ENCODE measurements at regions not wholly inside any gene's neighbourhood (a gene's known extent, or its start where the extent isn't known, plus 50 kb on each side); places are given as distances from the start of the nearest gene placed in this dataset.
A peak's percentile ranks its signal among the peaks of the same experiment; 100 is the strongest.

DNA sequence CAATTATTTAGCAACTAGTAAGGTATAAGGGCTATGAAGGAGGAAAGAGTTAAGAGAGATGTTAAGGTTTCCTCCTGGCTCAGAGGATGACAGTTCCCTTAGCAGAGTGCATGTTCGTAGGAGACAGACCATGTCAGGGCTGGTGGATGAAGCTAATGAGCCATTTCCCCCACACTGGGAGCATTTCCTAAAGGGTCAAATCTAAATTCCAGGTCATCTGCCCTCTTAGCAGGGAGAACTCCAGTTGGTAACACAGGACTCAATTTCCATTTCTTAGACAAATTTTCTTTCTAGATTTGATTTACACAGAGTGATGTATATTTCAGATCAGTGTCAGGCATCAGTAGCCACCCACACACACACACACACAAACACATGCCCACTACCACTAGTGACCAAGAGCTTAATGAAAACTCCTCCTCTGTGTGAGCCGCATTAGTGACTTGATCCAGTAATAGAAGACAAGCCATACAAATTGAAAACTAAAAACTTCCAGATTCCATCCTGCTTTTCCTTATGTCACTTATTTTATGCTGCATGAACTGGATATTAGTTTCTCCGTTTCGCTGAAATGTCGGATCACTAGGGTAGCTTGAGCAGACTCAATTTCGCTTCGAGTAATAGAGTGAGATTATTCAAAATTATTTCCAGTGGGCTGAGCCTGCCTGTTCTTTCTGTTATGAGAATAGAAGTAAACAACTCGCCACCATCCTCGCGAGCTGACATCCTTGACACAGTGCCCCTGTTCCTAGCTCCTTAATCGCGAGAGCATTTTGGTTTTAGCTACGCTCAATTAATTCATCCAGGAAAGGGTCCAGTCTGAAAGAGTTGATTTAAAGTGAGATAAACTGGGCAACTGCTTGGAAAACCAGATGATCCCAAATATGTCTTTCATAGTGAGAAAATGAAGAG, 582.6 kb downstream of the SOX6 start:
- DNase-seq (ENCODE audit: low read depth), result no peak

DNA sequence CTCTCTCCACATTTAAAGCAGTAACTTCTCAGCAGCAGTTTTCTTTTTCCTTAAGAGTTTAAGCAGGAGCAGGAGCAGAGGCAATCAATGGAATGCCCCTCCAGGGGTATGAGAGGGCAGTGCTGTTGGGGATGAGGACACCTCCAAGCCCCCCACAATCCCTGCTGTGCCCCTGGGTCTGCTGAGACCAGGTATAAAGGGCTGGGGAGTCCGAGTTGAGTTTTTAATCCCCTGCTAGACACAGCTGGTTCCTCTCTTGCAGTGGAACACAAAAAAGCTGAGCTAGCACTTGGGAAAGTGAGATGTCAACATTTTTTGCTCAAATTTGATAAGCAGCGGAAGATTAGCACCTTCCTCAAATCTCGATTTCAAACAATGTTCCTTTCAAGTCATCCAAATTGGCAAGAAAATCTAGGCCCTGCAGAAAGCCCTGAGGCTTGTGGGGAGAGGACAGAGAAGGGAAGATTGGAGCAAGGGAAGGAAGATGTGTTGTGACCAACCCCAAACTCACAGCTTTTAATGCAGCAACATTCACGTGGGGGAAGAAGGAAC, 581.9 kb downstream of the SOX6 start:
- DNase-seq (ENCODE audit: low read depth), result no peak

DNA sequence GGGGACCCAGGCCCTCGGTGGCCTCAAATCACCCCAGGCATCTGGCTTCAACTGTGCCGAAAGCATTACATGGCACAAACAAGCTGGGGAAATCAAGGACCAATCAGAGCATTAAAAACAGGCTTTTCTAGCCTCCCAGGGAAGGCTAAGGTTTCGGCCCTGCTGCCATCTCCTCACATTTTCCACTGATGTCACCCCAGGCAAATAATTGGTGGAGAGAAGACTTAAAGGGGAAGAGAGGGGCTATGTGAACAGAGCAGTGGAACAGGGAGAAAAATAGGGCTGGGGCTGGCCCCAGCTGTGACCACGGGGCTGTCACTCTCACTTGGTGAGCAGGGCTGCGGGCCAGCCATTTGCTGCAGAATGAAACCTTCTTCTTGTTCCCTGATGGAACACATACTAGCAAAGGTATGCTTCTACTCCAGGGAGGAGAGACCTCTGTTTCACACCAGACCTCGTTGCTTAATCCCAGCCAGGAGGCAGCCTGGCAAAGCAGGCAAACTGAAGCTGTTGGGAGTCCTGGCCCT, 581.3 kb downstream of the SOX6 start:
- DNase-seq (ENCODE audit: low read depth), result no peak

DNA sequence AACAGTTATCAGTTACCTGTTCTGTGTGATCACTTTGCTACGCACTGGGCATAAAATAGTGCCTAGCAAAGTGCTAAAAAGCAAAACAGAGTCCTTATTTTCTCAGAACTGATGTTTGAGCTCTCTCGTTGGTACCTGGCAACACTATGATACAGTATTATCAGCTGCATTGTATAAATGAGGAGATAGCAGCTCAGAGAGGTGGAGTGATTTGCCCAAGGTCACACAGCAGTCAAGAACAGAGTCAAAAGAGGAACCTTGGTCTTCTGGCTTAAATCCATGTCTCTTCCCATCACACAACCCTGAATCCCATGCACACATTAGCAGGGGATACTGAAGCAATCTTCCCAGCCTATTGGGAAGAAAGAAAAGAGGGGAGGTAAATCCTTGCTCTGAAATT, 580.5 kb downstream of the SOX6 start:
- DNase-seq (ENCODE audit: low read depth), result no peak

DNA sequence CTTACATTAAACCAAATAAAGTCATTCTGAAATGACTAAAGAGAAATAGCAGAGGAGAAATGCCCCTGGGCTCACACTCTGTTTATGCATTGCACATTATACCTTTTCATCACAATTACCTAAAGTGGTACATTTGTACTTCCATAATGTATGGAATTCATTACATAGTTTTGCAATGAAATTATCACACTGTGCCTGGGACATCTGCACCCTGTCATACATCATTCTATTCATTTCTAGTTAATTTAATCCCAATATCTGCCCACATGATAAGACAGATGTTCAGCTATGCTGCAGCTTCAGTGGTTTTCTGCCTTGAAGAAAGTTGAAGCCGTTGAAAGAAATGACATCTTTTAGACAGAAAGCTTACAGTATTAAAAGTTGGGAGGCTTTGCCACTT, 580.0 kb downstream of the SOX6 start:
- no peak for DNase-seq (ENCODE audit: low read depth)

DNA sequence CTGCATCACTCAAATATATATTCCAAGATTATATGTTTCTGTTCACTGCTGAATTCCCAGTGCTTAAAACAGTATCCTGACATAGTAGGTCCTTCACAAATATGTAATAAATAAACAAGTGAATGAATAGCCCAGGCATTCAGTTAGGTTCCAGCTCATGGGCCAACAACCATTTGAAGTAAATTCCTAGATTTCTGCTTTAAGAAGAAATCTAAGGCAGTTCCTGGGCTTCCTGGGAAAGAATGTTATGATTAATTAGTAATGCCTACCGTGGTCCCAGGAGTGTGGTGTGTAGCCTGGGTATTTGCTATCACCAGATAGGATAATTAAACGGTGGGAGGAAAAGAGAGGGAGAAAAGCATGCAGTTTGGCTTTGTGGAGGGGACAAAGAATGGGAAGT, 576.8 kb downstream of the SOX6 start:
- DNase-seq (ENCODE audit: low read depth), result no peak

DNA sequence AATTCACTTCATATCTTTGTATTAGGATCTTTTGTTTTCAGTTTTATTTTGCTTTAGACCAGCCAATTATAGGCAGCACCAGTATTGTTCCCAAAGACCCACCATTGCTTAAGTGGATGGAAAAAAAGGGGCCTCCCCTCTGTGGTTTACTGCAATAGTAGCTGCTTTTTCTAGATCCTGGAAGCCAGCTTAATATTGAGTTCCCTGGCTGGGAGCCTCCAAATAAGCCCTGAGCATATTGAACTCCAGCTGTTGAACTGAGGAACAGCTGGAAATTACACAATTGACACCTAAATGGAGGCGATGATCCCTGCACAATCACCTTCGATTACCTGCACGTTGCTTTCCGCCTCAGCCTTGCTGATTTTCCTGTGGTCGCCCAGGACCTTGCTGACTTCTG, 576.0 kb downstream of the SOX6 start:
- no peak for DNase-seq (ENCODE audit: low read depth)

DNA sequence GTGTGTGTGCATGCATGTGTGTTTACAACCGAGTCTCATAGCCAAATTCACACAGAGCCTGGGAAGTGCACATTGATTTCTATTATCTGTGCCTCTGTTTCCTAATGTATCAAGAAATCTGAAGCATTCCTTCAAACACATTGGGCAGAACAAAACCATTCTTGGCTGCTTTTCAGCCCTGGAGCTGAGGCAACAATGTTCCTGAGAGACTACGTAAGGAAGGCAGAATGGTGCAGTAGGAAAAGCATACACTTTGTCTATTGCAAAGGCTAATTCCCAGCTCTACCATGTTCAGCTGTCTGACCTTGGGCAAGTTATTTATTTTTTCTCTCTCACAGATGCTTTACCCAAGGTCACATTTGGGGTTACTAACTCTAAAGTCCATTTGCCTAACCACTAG, 575.5 kb downstream of the SOX6 start:
- DNase-seq (ENCODE audit: low read depth), result no peak

DNA sequence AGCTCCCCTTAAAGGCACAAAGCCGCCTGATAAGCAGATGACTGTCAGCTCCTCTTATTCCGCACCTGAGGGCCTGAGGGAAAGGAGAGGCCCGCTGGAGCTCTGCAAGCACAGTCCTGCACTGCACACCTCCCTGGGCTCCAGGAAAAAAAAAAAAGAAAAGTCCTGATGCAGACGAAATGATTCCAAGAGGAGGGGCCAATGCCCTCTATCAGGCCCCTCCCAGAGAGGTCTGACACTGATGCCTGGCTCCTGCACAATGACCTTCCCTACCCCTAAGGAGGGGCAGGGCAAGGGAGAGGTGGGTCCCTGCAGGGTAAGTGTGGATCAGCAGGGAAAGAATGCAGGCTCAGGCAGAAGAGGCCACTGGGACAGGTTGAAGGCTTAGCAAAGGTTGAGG, 572.7 kb downstream of the SOX6 start:
- no peak for DNase-seq (ENCODE audit: low read depth)

DNA sequence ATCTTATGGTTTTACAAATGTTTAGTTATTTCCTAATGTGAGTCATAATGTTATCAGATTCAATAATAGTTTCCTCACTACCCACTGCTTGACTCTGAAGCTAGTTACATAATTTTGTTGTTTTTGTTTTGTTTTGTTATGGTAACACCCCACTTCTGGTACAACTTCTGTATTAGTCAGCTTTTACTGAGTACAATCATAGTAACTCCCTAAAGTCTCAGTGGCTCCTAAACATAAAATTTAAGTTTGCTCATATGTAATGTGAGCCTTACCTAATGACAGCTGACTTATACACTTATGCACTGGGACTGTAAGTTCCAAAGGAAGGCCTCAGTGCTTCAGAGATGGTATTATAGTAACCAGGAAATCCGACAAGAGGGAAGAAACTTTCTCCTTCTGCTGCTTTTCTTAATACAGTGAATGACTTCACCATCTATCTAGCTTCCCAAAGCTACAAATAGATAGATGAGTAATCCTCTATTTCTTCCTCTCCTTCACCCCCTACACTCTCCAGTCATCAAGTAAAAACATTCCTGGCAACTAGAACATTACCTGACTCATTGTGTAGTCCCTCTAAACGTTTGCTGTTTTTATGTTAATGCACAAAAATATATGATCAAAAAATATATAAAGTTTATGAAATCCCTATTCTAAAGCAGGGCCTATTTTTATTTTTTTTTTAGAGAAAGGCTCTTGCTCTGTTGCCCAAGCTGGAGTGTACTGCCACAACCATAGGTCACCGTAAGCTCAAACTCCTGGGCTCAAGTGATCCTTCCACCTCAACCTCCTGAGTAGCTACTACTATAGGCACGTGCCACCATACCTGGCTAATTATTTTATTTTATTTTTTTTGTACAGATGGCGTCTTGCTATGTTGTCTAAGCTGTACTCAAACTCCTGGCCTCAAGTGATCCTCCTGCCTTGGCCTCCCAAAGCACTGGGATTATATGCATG, 563.0 kb downstream of the SOX6 start:
- peak; percentile 64 for DNase-seq (ENCODE audit: low read depth)

DNA sequence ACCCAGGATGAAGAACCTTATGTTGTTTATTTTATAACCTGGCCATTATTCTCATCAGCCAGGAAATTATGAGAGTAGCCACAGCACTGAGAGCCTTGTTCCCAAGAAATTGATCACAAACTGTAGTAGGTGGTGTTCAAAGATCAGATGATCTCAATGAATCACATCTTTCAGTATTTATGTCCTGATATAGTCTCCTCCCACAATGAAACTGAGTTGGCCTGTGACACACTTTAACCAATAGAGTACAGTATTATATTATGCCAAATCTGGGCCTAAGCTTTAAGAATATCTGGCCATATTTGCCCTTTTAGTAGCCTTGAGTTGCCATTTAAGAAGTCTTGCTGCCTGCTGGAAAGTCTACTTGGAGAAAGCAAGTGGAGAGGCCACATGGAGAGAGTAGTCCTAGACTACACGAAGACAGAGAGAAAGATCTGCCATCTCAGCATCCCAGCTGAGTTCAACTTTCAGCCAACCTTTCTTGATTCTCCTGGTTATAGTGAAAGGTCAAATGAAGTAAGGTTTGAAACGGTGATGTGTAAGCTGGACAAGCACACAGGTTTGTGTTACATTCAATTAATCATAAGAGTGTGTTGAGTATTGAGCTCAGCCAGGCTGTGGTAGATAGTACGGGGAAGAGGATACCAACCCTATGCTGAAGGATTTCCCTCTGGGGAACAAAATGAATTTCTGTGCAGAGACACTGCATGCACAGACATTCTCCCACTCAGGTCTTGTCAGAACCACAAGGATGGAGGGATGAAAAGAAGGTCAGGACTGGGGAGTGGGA, 561.8 kb downstream of the SOX6 start:
- no peak for DNase-seq (ENCODE audit: low read depth)

DNA sequence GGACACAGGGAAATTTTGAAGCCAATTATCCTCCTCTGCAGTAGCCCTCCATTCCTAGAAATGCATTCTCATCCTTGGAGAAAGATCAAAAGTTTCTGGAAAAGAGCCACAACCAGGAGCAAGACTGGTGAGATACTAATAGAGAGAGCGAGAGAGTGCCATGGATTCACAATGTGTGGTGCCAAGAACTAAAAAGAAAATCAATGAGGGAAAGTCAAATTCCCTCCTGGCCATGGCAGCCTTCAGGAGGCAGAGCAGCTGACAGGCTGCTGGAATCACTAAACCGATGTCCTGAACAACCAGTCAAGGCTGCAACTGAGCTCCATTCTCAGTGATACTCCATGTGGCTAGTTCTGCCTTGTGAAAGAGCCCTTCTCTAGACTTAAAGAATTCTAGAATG, 561.0 kb downstream of the SOX6 start:
- DNase-seq (ENCODE audit: low read depth), result no peak

DNA sequence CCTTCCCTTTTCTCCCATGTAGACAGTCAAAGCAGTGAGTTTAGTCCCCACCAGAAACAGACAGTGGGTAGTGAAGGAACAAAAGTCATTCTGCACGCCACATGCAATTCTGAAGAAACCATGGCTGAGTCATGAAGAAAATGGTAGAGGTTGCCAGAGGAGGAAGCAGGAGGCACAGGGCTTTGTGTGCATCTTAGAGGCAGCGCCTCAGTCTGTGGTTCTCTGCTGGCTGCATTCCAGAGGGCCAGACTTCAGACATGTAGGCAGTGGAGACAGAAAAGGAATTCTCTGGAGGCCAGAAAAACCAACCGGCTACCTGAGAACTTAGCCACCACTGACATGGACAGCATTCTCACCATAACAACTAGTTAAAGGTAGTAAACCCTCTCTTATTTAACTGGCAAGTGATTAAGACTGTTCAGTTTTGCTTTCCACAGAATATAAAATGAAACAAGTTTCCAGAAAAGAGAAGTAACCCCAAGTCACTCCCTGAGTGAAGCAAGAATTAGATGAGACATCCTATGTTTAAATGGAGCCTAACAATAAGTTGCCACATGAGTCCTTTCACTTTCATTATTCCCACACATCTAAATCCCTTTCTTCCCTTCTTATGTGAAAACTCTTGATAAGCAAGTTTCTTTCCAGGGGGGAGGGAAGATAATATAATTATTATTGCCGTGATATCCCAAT, 556.1 kb downstream of the SOX6 start:
- DNase-seq (ENCODE audit: low read depth), result peak; percentile 58

DNA sequence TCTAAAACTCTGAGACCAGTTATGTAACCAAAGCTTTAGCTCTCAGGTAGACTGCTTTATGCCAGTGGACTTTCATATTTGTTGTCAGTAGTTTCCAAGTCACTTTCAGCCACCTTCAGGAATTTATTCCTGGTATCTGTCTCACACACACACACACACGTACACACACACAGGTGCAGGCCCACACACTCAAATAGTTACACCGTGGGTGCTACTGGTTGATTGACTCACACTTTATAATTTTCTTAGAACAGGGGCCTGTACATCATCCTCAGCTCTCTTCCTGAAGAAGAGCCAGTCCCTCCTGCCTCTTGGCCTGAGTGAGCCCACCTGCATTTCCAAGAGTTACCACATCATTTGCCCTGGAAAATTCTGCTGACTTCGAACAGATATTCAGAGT, 555.2 kb downstream of the SOX6 start:
- no peak for DNase-seq (ENCODE audit: low read depth)

DNA sequence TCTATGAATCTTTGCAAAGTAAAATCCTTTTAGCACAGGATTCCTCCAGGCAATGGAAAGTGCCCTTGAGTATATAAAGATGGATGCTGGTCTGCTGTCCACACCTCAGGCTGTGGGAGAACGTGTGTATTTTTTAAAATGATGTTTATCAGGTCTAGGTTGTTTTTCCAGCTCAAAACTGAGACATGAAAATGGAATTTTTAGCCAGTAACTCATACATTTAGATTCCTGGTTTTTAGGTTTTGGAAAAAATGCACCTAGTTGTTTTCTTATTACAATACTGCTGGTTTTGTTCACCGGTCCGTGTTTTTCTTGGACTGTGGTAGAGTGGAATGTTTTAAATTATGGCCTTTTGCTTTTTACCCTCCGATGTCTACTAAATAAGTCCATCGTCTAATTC, 554.7 kb downstream of the SOX6 start:
- DNase-seq (ENCODE audit: low read depth), result no peak

DNA sequence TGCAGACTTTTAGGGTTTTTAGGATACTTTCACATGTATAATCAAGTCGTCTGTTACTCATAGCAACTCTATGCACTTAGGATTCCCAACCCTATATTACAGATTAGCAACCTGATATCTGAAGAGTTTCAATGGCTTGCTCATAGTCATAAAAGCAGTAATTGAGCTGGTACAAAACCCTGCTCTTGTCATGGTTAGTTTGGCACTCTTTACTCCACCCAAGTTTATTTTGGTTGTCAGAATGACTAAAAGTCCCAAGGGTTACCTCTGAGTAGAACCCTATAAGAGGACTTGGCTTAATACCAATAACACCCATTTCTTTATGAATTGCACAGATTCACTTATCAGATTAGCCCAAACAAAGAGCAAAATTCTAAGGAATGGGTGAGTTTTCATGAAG, 550.6 kb downstream of the SOX6 start:
- DNase-seq (ENCODE audit: low read depth), result no peak

DNA sequence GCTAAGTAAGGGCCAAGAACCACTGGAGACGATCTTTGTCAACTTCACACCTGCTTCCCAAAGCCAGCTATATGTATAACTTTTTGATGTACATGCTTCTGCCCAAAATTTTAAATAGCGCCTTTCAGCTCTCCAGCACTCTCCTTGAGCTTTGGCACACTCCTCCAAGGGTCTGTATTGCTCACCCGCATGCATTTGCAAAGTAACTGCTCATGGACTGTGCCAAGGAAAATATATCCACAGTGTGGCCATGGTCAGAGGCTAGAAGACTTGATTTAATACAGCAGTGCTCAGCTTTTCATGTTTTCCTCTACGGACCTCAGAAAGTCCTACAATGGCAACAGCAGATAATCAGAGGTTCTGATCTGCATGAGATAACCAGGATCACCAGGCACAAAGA, 550.1 kb downstream of the SOX6 start:
- no peak for DNase-seq (ENCODE audit: low read depth)

DNA sequence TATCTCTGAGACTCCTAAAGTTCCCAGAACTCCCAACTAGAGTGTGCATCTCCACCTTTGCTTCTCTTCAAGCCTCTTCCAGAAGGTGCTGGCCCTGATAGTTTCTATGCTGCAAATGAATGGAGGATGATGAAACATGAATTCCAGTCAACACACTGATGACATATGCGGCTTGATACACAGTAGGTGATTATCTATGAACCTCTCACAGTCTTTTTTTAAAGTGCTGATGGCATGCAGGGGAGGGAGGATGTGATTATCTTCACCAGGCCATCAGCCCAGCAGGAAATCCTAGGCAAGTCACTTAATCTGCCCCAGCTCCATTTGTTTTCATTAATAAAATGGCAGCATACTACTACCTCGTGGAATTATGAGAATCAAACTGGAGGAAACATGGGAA, 548.5 kb downstream of the SOX6 start:
- DNase-seq (ENCODE audit: low read depth), result no peak

DNA sequence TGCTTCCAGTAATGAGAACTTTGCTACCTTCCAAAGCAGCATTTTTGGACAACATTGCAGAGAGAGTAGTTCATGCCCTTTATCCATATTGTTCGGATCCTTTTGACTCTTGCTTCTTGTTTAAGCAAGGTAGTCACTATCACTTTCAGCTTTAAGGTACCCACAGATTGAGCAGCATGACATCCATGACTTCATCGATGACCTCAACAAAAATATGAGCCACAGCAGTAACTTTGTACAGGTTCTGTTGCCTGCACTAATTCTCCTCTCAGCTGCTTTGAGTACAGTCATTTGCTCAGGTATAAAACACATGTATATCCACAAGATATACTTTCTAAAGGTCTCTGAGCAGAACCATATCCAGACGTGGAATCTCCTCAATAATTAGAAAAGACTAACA, 546.3 kb downstream of the SOX6 start:
- DNase-seq (ENCODE audit: low read depth), result no peak

DNA sequence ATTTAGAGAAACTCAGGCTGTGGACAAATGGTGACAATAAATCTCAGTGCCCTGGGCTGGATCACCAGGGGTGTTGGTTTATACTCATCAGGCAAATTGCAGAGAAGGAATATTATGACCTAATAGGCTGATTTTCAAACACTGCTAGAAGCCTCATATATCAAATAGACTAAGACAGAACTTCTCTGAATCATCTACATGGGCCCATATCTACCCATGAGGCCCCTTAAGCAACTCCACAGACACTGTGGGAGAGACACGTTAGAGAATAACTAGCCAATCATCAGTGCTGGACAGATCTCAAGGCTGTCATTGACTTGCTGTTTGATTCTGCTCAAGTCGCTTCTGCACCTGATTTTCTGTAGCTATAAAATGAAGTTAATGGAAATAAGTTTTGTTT, 545.8 kb downstream of the SOX6 start:
- DNase-seq (ENCODE audit: low read depth), result no peak
